Peyer's patch (tissue), 4 donors: ENCODE measurements at regions not wholly inside any gene's neighbourhood (a gene's known extent, or its start where the extent isn't known, plus 50 kb on each side); places are given as distances from the start of the nearest gene placed in this dataset.

Experiments used
- DNase-seq, 3 donors: peaks; one replicate each; pipeline ENCODE4 v3.0.0-alpha.2; 2017 to 2019
- H3K27ac ChIP-seq, 4 donors: fragments of 200-600 bp; sonication (generic); one replicate each; pipeline ENCODE4 v1.5.1; 2016 to 2019
- H3K27me3 ChIP-seq, 2 donors: fragments of 200-600 bp; sonication (generic); one replicate each; pipeline ENCODE4 v1.5.1; 2019
- H3K36me3 ChIP-seq, 3 donors: fragments of 200-600 bp; sonication (generic); one replicate each; pipeline ENCODE4 v1.5.1; 2016 to 2019
- H3K4me1 ChIP-seq, 4 donors: fragments of 200-600 bp; sonication (generic); one replicate each; pipeline ENCODE4 v1.5.1; 2016 to 2019
- H3K4me3 ChIP-seq, 4 donors: fragments of 200-600 bp; sonication (generic); 1 replicate in 3 of 4; 2 replicates in 1 of 4; pipeline ENCODE4 v1.5.1; 2016 to 2019; ENCODE audit warnings: mild to moderate bottlenecking in 1 of 4
- H3K9me3 ChIP-seq, 4 donors: fragments of 200-600 bp; sonication (generic); one replicate each; pipeline ENCODE4 v1.5.1; 2016 to 2019; ENCODE audit warnings: mild to moderate bottlenecking in 1 of 4
- CTCF ChIP-seq, 6 experiments: fragments of 450-650 bp in 4 of 6; fragments of 200-600 bp in 2 of 6; sonication (generic) in 1 of 6; IDR thresholded peaks; one replicate each; pipeline ENCODE4 v1.5.1; 2017 to 2019; ENCODE audit warnings: antibody characterized with exemption in 6 of 6, mild to moderate bottlenecking in 3 of 6, moderate library complexity in 1 of 6
- POLR2A ChIP-seq, 2 donors: fragments of 450-650 bp; IDR thresholded peaks; one replicate each; pipeline ENCODE4 v1.5.1; 2017; ENCODE audit warnings: antibody characterized with exemption in 2 of 2, mild to moderate bottlenecking in 2 of 2, moderate library complexity in 2 of 2

DNA sequence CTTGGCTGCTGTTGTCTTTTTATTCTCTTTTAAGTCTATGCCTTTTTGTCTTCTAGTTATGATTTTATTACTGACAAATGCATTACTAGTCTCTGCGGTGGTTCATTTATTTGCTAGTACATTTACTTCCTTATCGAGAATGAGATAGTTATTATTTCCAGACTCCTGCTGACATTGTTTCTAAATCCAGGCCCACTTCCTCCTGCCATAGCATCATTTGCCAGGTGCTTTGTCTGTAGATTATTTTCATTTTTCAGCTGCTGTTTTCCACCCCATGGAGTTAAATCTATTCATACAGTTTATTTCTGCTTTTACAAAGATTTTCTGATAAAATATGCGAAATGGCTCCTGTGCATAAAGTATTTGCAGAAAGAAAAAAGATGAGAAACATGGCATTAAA, 459.7 kb downstream of the MMUT start:
- H3K4me1 ChIP-seq = no peaks in the 10 kb centered on the region
- H3K27me3 ChIP-seq = no peaks in the 10 kb centered on the region
- H3K36me3 ChIP-seq = no peaks in the 10 kb centered on the region
- no peak for DNase-seq
- TF ChIP-seq POLR2A (IDR thresholded peaks at IDR 0.05) (no peak), CTCF (IDR thresholded peaks at IDR 0.05) (no peak)
- no peak overlapping the region for H3K4me3 ChIP-seq
- H3K27ac ChIP-seq = no peak overlapping the region
- H3K9me3 ChIP-seq = no peaks in the 10 kb centered on the region

GRCh38 chr6:49001856-49002541, 461.1 kb downstream of the MMUT start:
- TF ChIP-seq CTCF (IDR thresholded peaks at IDR 0.05) (no peak), POLR2A (IDR thresholded peaks at IDR 0.05) (no peak)
- H3K36me3 ChIP-seq = no peaks in the 10 kb centered on the region

GRCh38 chr6:48998574-48998973, 464.5 kb downstream of the MMUT start:
- Histone ChIP-seq H3K36me3 (no peaks in the 10 kb centered on the region), H3K9me3 (no peaks in the 10 kb centered on the region)
- TF ChIP-seq POLR2A (IDR thresholded peaks at IDR 0.05) (no peak), CTCF (IDR thresholded peaks at IDR 0.05) (no peak)

More at GRCh38 chr6:49001856-49002541, 461.1 kb downstream of the MMUT start:
- Histone ChIP-seq H3K27me3 (no peaks in the 10 kb centered on the region), H3K4me1 (no peaks in the 10 kb centered on the region), H3K27ac (no peak overlapping the region), H3K9me3 (no peaks in the 10 kb centered on the region), H3K4me3 (no peak overlapping the region)
- DNase-seq = no peak

GRCh38 chr6:48996461-48997119, 466.5 kb downstream of the MMUT start:
- Histone ChIP-seq H3K4me1 (no peaks in the 10 kb centered on the region), H3K27ac (no peak overlapping the region), H3K9me3 (no peaks in the 10 kb centered on the region), H3K4me3 (no peak overlapping the region), H3K36me3 (no peaks in the 10 kb centered on the region), H3K27me3 (no peaks in the 10 kb centered on the region)
- no peak for DNase-seq
- TF ChIP-seq POLR2A (IDR thresholded peaks at IDR 0.05) = no peak
- no peak for TF ChIP-seq CTCF (IDR thresholded peaks at IDR 0.05)

More at GRCh38 chr6:48998574-48998973, 464.5 kb downstream of the MMUT start:
- H3K27ac ChIP-seq = no peak overlapping the region
- no peaks in the 10 kb centered on the region for H3K27me3 ChIP-seq
- no peak overlapping the region for H3K4me3 ChIP-seq
- DNase-seq = no peak
- no peaks in the 10 kb centered on the region for H3K4me1 ChIP-seq

- Histone ChIP-seq H3K27ac (no peak overlapping the region), H3K27me3 (no peaks in the 10 kb centered on the region), H3K4me3 (no peak overlapping the region), H3K4me1 (no peaks in the 10 kb centered on the region), H3K9me3 (no peaks in the 10 kb centered on the region), H3K36me3 (no peaks in the 10 kb centered on the region)
- TF ChIP-seq POLR2A (IDR thresholded peaks at IDR 0.05) (no peak), CTCF (IDR thresholded peaks at IDR 0.05) (no peak)
- no peak for DNase-seq
Observed at GRCh38 chr6:48994811-48995210, 468.2 kb downstream of the MMUT start.
